ENCODE measurements at regions not wholly inside any gene's neighbourhood (a gene's known extent, or its start where the extent isn't known, plus 50 kb on each side); places are given as distances from the start of the nearest gene placed in this dataset.
"Not testable (repeated sequence)": the region's sequence is repeated elsewhere in the genome, so short reads cannot be mapped to it uniquely, and the experiment has no call there.

DNA sequence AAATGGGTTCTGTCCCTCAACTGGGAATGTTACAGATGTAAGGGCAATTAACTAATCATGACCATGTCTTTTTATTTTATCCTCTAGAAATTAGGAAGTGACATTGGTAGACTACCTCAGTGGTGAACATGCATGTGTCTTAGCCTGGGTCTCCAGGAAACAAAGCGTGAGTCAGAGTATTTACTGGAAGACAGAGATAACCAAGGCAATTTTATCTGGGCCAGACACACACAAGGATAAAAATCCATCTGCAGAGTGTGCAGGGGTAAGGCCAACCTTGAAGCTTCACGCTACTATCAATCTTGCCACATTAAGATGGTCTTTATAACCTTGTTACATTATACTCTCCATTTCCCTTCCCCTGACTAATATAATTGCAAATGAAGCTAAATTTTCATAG, 487.5 kb downstream of the SUCLG1 start:
- DNase-seq, result no peak
- H3K4me1 ChIP-seq, result no peaks in the 10 kb centered on the region
- H3K27me3 ChIP-seq, result no peaks in the 10 kb centered on the region
- no peaks in the 10 kb centered on the region for H3K36me3 ChIP-seq (ENCODE audit: low read depth, missing control alignments)
- no peaks in the 10 kb centered on the region for H3K9me3 ChIP-seq
- H3K27ac ChIP-seq, result no peak overlapping the region
- TF ChIP-seq, protein P1, sequence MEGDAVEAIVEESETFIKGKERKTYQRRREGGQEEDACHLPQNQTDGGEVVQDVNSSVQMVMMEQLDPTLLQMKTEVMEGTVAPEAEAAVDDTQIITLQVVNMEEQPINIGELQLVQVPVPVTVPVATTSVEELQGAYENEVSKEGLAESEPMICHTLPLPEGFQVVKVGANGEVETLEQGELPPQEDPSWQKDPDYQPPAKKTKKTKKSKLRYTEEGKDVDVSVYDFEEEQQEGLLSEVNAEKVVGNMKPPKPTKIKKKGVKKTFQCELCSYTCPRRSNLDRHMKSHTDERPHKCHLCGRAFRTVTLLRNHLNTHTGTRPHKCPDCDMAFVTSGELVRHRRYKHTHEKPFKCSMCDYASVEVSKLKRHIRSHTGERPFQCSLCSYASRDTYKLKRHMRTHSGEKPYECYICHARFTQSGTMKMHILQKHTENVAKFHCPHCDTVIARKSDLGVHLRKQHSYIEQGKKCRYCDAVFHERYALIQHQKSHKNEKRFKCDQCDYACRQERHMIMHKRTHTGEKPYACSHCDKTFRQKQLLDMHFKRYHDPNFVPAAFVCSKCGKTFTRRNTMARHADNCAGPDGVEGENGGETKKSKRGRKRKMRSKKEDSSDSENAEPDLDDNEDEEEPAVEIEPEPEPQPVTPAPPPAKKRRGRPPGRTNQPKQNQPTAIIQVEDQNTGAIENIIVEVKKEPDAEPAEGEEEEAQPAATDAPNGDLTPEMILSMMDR (IDR thresholded peaks at IDR 0.05), result no peak
- no peak for TF ChIP-seq POLR2A (IDR thresholded peaks at IDR 0.05)
- intact Hi-C loops (cut with DNase I; ENCODE audit: low total_unique reads), result no loop called here
- 44 to 58% methylated on average over 2 of the region's 2 CpGs for WGBS, 2 donors
- no peak overlapping the region for H3K4me3 ChIP-seq

DNA sequence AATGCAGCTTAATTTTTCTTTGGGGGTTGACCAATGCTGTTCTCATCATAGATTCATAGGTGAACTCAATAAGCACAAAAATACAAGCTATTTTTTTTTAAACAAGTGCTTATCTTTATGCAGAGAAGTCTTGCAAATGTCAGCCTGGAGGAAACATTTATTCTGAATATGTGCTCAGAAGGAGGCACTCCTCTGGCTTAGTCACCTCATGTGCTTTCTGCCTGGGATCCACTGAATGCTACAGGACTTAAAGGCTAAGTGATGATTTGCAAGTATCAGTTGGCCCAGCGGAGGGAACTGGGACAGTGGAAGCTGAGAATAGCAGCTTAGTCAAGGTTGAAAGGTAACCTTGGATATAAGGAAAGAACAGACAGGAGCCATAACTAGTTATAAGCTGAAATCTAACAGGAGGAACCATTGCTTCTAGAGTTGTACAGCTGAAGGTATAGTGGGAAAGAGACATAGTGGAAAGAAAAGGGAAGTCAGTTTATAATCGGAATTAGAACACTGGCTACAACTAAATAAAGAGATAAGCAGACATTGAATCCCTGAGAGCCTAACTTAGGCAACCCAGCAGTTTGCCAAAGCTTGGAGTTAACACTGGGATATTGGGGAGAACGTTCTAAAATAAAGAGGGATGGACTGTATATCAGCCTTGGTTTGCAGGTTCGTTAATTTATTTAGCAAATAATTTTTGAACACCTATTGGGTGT, 488.7 kb downstream of the SUCLG1 start:
- TF ChIP-seq, protein P1 (IDR thresholded peaks at IDR 0.05), result no peak
- no peak for TF ChIP-seq POLR2A (IDR thresholded peaks at IDR 0.05)
- 85 to 89% methylated on average over 4 of the region's 4 CpGs for WGBS, 2 donors
- intact Hi-C loops (cut with DNase I; ENCODE audit: low total_unique reads), result no loop called here
- Histone ChIP-seq H3K27ac (no peak overlapping the region), H3K27me3 (no peaks in the 10 kb centered on the region), H3K4me3 (no peak overlapping the region), H3K36me3 (ENCODE audit: low read depth, missing control alignments) (no peaks in the 10 kb centered on the region), H3K4me1 (no peaks in the 10 kb centered on the region), H3K9me3 (no peaks in the 10 kb centered on the region)
- DNase-seq, result no peak

DNA sequence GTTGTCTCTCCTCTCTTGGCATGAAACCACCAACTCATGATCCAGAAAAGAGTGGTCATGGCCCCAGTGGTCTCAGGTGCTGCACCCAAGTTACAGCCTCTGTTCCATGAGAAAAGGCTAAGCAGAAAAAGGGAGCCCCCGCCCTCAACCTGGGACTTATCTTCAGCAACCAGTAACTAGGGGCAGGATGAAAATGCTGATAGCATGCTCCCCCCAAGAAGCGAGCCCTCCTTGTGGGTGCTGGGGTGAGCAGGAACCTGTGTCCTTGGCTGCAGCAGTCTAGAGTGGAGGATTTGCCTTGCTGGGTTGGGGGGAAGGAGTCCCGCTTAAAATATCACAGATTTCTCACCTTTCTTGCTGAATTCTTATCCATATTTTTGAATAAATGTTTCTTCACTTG, 490.0 kb downstream of the SUCLG1 start:
- no peak overlapping the region for H3K4me3 ChIP-seq
- DNase-seq, result no peak
- H3K27me3 ChIP-seq, result no peaks in the 10 kb centered on the region
- no peak for TF ChIP-seq POLR2A (IDR thresholded peaks at IDR 0.05)
- TF ChIP-seq, protein P1 (IDR thresholded peaks at IDR 0.05), result no peak
- WGBS, 2 donors, result 93 to 100% methylated on average over 3 of the region's 3 CpGs
- H3K4me1 ChIP-seq, result no peaks in the 10 kb centered on the region
- no peaks in the 10 kb centered on the region for H3K36me3 ChIP-seq (ENCODE audit: low read depth, missing control alignments)
- H3K9me3 ChIP-seq, result no peaks in the 10 kb centered on the region
- intact Hi-C loops (cut with DNase I; ENCODE audit: low total_unique reads), result no loop called here
- H3K27ac ChIP-seq, result no peak overlapping the region

GRCh38 chr2:83967854-83968253, 491.2 kb downstream of the SUCLG1 start:
- no peaks in the 10 kb centered on the region for H3K4me1 ChIP-seq
- 67 to 79% methylated on average over 2 of the region's 2 CpGs for WGBS, 2 donors
- no peaks in the 10 kb centered on the region for H3K9me3 ChIP-seq
- no peak overlapping the region for H3K27ac ChIP-seq
- no peak overlapping the region for H3K4me3 ChIP-seq
- intact Hi-C loops (cut with DNase I; ENCODE audit: low total_unique reads), result no loop called here
- no peaks in the 10 kb centered on the region for H3K27me3 ChIP-seq
- TF ChIP-seq, protein P1 (IDR thresholded peaks at IDR 0.05), result no peak
- TF ChIP-seq POLR2A (IDR thresholded peaks at IDR 0.05), result no peak
- no peak for DNase-seq
- H3K36me3 ChIP-seq (ENCODE audit: low read depth, missing control alignments), result no peaks in the 10 kb centered on the region

- DNase-seq; H3K4me3 ChIP-seq; H3K4me1 ChIP-seq; H3K36me3 ChIP-seq (ENCODE audit: low read depth, missing control alignments); H3K27ac ChIP-seq; H3K9me3 ChIP-seq; H3K27me3 ChIP-seq; intact Hi-C loops (cut with DNase I; ENCODE audit: low total_unique reads): not testable (repeated sequence)
- WGBS, 2 donors, result 90 to 92% methylated on average over 3 of the region's 3 CpGs
Measured at GRCh38 chr2:83966946-83967345, 492.1 kb downstream of the SUCLG1 start.

Data from testis (tissue), 2 donors.